Stimulated activated CD4-positive, alpha-beta T cell treated with anti-CD3 and anti-CD28 coated beads, Interleukin-12 subunit alpha, Interleukin-12 subunit beta, amount 100 ng/mL, for 4 hours (primary cell): ENCODE measurements at regions not wholly inside any gene's neighbourhood (a gene's known extent, or its start where the extent isn't known, plus 50 kb on each side); places are given as distances from the start of the nearest gene placed in this dataset.

Source experiments
- DNase-seq: peaks from one replicate; pipeline ENCODE4 v3.0.0-alpha.2; 2020

- DNase-seq, result no peak
These were observed 95.8 kb upstream of the MYCBP2 start for GRCh38 chr13:77422724-77423123.

GRCh38 chr13:77417897-77418296 is 91.0 kb upstream of the MYCBP2 start:
- DNase-seq, result no peak

DNA sequence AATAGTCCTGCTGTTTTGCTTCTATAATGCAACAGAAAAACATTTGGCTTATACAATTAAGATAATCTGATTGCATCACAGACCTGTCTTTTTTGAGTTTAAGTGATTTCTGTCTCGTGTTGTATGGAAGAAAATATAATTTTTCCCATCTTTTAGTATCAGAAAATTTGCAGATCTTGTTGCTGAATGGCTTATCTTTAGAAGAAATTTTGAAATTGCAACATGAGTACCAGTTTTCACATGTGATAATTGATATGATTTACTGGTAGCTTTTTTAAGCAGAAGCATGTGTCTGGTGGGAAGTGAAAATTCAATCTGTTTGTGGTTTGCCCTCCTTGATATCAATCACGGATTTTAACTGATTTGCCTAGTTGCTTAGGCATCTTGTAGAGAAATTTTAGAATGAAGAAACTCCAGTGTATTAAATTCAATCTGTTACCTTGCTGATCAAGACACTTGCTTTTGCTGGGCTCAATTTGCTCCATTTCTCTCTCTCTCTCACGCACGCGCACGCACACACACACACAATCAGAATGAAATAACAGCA is 89.8 kb upstream of the MYCBP2 start:
- no peak for DNase-seq

GRCh38 chr13:77415253-77416071 is 88.6 kb upstream of the MYCBP2 start:
- DNase-seq, result no peak

DNA sequence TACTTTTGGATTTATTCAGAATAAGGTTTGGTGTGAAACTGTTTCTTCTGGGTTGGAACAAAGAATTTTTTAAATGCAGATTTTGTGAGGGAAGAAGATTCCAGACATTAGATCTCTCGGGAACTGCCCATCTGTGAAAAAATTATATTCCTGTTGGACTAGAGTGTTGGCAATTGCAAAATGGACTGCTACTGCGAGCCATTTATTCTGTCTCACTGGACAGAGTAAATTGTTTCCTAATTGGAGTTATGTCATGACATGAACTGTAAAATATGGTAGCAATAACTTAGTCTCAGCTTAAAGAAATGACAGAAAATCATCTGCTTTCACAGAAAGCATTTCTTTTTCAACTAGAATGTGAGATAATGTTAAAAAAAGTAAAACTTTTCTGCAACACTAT is 86.0 kb upstream of the MYCBP2 start:
- no peak for DNase-seq

- DNase-seq, result no peak
These were observed 85.3 kb upstream of the MYCBP2 start for GRCh38 chr13:77412116-77412635.

DNA sequence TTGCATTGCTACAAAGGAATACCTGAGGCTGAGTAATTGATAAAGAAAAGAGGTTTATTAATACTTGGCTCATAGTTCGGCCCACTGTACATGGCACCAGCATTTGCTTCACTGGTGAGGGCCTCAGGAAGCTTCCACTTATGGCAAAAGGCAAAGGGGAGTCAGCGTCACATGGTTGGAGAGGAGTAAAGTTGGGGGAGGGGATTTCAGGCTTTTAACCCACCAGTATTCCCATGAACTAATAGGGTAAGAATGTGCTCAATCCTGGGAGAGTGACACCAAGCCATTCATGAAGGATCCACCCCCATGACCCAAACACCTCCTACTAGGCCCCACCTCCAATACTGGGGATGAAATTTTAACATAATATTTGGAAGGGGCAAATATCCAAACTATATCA is 82.5 kb upstream of the MYCBP2 start:
- no peak for DNase-seq

DNA sequence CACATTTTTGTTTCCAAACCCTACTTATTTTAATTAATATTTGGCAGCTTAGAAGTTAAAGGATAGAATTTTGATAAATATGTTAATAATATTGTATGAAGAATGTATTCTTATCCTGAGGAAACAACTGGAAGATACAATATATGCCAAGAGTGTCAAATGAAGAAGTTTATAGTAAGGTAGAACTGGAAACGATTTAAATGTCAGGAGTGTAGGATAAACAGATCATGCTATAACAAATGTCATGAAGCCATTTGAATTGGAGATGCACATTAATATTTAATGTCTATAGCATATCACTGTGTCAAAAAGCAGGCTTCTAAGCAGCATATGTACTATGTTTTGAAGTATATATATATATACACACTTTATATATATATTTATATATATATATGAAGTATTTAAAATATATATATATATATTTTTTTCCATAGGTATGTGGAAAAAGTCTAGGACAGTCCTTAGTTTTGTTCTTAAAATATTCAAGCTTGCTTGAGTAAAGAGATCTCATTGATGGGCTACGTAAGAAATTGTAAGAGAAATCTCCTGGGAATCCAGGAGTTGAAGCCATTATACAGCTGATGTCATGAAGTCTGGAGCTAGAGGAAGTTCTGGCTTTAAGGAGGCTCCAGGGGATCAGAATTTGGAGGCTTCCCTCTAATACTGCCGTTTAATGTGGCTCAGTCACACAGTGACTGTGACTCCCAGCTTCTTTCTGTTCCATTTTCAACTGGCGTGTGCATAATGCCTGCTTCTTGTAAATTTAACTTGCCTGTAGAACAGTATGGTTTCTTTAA is 79.9 kb upstream of the MYCBP2 start:
- DNase-seq, result no peak

DNA sequence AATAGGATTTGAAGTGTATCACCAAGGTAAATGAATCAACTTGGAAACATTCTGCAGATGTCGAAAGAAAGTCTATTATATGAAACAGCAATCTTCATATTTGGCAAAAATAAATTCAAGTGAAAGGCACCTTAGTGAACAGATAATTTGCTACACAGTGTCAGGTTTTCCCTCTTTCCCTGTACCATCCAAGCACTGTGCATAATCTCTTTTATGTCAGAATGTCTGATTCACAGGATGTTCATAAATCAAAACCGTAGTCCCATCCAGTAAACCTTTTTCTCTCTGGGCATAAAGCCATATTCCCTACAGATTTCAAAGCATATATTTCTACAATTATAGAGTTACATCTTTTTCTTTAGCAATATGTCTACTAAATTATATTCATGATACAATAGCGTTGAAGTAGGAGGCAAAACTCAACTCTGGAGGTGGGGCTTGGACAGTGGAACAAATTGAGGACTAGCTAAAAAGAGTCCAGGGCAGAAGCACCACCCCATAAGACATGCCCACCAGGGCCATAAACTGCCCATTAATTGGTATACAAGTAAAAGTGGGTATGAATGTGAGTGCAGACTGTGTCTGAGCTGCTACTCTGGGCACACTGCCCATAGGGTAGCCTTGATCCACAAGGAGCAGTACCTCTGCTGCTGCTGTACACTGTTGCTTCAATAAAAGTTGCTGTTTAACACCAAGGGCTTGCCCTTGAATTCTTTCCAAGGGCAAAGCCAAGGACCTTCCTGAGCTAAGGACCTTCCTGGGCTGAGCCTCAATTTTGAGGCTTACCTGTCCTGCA is 72.1 kb upstream of the MYCBP2 start:
- DNase-seq, result no peak

DNA sequence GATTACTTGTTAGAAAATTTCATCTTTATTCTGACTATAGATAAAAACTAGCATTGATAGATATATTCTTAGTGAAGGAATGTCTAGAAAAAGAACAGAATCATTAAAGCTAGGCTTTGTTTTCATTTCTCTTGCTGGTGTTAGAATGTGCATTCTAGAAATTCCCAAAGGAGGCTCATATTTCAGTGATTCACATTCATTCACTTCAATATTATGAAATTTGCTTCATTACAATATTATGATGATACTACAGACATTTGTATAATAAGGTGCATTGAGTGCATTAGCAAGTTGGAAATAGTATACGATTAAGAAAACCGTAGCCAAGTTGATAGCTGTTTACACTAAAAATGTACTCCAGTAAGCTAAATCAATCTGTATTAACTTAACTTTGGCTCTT is 70.7 kb upstream of the MYCBP2 start:
- DNase-seq, result no peak

DNA sequence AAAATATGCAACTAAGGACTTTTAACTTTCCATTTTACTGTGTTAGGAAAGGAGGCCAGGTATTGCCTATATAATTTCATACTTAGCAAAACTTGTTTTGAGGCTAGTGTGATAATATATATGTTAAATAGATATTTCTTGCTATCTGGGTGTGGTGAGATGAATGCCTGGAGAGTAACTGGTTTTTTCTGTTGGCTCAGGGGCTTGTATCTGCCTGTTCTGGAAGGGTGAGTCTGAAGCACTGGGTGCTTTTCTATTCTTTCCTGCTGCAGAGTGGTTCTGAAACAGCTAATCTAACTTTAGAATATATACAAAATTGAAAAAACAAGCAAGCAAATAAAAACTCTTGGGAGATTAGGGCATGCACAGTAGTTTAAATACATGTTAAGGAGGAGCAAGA is 64.6 kb upstream of the MYCBP2 start:
- DNase-seq, result no peak

DNA sequence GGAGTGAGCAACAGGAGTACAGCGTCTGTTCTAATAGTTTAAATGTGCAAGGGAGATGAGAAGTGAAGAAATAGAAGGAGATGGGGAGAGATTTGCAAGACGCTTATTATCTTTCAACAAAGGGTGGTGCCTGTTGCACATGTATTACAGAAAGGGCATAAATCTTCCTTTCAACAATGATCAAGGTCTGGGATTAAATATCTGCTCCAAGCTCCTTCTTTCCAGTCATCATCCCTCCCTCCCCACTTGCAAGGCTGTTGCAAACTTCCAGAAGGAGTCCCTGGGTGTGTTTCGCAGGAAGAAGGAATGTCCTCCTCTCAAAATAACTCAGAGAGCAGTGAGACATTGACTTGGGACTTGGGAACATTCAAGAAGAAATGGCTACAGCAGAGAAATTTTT is 63.5 kb upstream of the MYCBP2 start:
- no peak for DNase-seq

DNA sequence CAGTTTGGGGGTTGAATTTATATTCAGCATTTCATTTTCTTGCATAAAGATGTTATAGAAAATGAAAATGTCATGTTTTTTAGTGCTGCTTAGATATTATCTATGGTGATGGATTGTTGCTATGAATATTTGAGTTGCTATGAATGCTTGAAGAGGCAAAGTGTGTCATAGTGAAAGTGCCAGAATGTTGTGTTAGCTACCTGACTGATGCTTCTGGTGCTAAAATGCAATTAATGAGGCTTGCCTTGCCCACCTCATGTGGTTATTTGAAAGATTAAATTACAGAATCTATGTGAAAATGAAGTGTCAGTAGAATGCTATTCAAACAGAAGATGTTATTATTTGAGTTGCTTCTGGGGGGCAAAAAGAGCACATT is 62.7 kb upstream of the MYCBP2 start:
- DNase-seq, result no peak

DNA sequence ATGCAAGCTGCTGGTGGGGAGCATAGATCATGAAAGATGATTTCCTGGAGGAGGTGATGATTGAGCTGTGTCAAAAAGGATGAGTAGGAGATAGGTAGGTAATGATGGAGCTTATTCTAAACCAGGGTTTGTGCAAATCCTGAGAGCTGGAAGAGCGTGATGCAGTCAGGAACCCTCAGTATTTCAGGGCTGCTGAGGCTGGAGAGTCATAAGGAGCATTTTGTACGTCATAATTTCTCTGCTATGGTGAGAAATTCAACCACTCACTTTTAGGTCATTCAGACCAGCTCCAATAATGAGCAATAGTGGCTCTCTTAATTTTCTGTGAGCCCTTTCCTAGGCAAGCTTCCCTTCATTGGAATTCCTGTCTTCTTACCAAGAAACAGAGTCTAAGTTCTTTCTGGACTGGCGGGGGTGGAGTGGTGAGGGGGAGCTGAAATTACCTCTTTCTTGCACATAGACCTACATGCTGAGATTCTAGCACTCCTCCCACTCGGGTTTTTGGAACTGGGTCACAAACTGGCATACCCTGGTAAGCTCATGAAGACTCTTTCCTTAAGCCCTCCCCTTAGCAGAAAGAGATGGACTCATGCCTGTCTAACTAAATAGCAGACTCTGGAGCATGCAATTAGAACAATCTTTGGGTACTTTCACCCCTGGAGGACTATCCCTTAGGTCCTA is 62.2 kb upstream of the MYCBP2 start:
- DNase-seq, result no peak

DNA sequence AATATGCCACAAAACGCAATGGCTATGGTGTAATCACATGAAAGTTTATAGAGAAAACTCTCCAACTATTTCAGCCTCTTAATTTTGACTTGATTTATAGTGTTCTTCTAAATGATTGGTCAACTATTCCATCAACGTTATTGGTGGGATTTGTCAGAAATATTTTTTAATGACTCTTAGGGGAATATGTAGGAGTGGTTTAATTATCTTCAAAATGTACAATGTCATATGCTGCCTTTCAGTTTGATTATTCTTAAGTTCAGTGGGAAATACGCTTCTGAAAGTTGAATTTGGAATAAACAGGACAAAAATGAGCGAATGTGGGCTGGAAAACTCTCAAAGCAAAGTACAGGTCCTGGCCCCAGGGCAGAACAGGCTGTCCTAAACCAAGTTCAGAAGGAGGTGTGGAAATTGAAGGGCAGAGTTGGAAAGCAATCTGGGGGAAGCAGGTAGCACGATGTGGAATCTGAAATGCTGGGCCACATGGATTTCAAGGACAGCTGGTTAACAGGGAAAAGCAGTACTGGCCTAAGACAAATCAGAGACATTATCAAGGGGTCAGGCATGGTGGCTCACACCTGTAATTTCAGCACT is 60.8 kb upstream of the MYCBP2 start:
- no peak for DNase-seq

DNA sequence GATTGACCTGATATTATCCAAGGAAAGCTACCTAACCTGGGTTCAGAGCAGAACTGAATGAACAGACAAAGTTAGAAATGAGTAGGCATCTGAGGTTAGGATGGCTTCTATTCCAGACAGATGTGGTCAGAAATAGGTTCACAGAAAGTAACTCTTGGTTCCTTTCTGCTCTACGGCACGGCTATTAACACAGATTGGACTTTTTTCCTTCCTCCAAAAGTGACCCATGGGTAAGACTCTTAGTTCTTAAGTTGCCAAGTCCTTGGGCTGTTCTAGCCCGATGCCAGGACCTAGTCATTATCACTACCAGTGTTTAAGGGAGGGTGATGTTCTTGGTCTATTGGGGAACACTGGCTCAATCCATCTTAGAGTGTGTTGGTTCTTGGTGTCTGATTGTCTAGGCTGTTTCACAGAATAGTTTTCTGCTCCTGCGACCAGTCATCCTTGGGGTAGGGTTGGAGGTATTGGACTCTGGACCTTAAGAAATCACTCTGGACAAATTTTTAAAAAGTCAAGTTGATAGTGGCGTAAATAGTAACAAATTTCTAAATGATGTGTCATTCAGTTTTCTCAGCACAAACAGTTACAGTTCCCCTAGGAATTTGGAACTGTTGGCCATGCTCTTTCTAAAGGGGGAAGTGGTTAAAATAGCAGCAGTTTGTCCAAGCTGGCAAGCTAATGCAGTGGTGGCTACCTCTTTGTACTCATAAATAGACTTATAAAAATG is 60.1 kb upstream of the MYCBP2 start:
- DNase-seq, result no peak

- no peak for DNase-seq
These were observed 59.2 kb upstream of the MYCBP2 start for GRCh38 chr13:77386046-77386445.

DNA sequence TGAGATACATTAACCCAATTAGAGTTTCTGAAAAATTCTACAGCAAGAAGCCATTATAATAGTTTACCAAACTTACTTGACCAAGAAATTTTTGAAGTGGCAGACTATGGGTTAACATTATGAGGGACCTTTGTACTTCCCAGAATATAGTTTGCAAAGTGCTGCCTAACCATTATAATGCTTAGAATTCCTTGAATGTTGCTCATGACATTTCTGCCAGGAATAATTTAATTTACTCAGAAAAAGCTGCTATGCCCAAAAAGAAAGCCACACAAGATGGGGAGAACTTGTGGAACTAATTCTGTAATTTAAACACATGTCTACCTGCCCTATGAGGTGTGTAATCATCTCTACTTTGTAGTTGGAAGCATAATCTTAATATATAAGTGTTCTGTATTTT is 58.1 kb upstream of the MYCBP2 start:
- DNase-seq, result no peak

GRCh38 chr13:77383097-77383496 is 56.2 kb upstream of the MYCBP2 start:
- DNase-seq, result no peak

DNA sequence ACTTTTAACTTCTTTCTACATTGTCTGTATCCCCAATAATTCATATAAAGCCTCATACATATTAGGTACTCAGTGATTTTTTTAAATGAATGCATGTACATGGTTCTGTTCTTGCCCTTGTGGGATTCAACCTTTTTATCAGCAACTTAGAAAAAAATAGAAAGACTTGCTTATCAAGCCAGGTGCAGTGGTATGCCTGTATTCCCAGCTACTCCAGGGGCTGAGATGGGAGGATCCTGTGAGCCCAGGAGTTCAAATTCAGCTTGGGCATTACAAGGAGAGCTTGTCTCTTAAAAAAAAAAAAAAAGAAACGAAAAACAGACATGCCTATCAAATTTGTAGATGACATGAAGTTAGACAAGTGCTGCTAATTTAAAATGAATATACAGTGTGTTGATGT is 54.2 kb upstream of the MYCBP2 start:
- DNase-seq, result no peak

DNA sequence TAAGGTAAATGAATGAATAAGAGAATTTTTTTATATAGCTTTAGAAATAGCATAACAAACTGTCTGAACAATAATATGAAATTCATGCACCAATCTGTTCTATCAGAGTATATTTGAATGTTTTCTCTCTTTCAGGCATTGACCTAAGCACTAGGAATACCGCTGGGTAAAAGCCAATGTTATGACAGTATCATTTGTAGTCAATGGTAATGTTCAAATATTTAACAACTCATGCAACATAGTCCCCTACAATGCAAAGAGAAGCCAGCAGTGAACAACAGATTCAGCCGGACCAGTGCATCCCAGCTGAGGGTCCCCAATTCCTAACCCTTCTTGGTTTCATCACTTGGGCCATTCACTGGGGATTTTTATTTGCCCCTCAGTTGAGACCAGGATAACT is 52.6 kb upstream of the MYCBP2 start:
- no peak for DNase-seq
